ENCODE measurements at regions not wholly inside any gene's neighbourhood (a gene's known extent, or its start where the extent isn't known, plus 50 kb on each side); places are given as distances from the start of the nearest gene placed in this dataset.

DNA sequence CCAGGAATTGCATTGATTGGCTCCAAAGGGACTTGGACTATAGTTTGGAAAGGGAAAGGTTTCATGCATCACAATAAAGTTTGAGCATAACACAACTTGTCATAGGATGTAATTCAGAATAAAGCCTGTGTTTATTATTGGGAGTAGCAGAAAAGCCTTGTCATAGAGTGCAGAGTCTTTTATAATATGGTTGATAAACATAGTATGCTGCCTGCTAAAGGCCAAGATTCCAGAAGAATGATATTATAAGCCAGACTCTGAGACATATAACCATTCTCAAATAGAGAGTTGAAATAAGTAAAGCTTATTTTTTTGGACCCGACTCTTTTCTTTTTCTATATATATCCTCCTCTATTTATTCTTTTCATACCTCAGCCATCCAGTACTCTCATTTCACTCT, 207.3 kb downstream of the LRIG3 start:
- no peak for DNase-seq
- H3F3A ChIP-seq (ENCODE audit: low read length, unreplicated experiment) = no peaks in the 10 kb centered on the region
- H3K27ac ChIP-seq (ENCODE audit: low read length) = no peak overlapping the region
- H3K9me3 ChIP-seq (ENCODE audit: low read length) = no peaks in the 10 kb centered on the region
- ChIA-PET POLR2A (ENCODE audit: unreplicated experiment) (no interaction called here), CTCF (no interaction called here)
- no peaks in the 10 kb centered on the region for H3K27me3 ChIP-seq (ENCODE audit: low read length)
- BruUV-seq (replicated peaks) = no TSS peak
- H3K9me2 ChIP-seq (replicated peaks; ENCODE audit: low read length) = no peaks in the 10 kb centered on the region
- H3K36me3 ChIP-seq (ENCODE audit: low read depth, low read length) = no peaks in the 10 kb centered on the region
- H3K4me1 ChIP-seq (ENCODE audit: insufficient read depth, low read length) = peaks cover 11% of the 10 kb centered on the region; the same call in 1 of the 2 replicates
- no peaks in the 10 kb centered on the region for H4K20me1 ChIP-seq (ENCODE audit: low read length)
- no peak overlapping the region for H3K9ac ChIP-seq (ENCODE audit: low read length)
- no peak overlapping the region for H3K4me2 ChIP-seq (ENCODE audit: low read length)
- no peaks in the 10 kb centered on the region for H3K79me2 ChIP-seq (ENCODE audit: low read length)
- H3K4me3 ChIP-seq (ENCODE audit: low read length) = no peak overlapping the region
- H2AFZ ChIP-seq (ENCODE audit: low read length) = no peak overlapping the region
- no peak for ATAC-seq
- TF ChIP-seq EZH2 (IDR thresholded peaks at IDR 0.05; ENCODE audit: low read length, unreplicated experiment) (no peak), EZH2phosphoT487 (IDR thresholded peaks at IDR 0.05; ENCODE audit: borderline replicate concordance, low read length) (no peak)
- TF ChIP-seq, protein P1, sequence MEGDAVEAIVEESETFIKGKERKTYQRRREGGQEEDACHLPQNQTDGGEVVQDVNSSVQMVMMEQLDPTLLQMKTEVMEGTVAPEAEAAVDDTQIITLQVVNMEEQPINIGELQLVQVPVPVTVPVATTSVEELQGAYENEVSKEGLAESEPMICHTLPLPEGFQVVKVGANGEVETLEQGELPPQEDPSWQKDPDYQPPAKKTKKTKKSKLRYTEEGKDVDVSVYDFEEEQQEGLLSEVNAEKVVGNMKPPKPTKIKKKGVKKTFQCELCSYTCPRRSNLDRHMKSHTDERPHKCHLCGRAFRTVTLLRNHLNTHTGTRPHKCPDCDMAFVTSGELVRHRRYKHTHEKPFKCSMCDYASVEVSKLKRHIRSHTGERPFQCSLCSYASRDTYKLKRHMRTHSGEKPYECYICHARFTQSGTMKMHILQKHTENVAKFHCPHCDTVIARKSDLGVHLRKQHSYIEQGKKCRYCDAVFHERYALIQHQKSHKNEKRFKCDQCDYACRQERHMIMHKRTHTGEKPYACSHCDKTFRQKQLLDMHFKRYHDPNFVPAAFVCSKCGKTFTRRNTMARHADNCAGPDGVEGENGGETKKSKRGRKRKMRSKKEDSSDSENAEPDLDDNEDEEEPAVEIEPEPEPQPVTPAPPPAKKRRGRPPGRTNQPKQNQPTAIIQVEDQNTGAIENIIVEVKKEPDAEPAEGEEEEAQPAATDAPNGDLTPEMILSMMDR (conservative IDR thresholded peaks at IDR 0.05; ENCODE audit: low read depth, low read length) = no peak
- intact Hi-C loops (cut with micrococcal nuclease) = no loop called here

- Histone ChIP-seq H3K9ac (ENCODE audit: low read length) (no peak overlapping the region), H3K27ac (ENCODE audit: low read length) (no peak overlapping the region), H3K4me3 (ENCODE audit: low read length) (no peak overlapping the region), H3K4me1 (ENCODE audit: insufficient read depth, low read length) (no peaks in the 10 kb centered on the region), H3K9me3 (ENCODE audit: low read length) (no peaks in the 10 kb centered on the region), H3K79me2 (ENCODE audit: low read length) (no peaks in the 10 kb centered on the region), H3F3A (ENCODE audit: low read length, unreplicated experiment) (no peaks in the 10 kb centered on the region), H3K4me2 (ENCODE audit: low read length) (no peak overlapping the region), H3K9me2 (replicated peaks; ENCODE audit: low read length) (no peaks in the 10 kb centered on the region), H3K36me3 (ENCODE audit: low read depth, low read length) (no peaks in the 10 kb centered on the region), H4K20me1 (ENCODE audit: low read length) (no peaks in the 10 kb centered on the region), H3K27me3 (ENCODE audit: low read length) (no peaks in the 10 kb centered on the region), H2AFZ (ENCODE audit: low read length) (no peak overlapping the region)
- TF ChIP-seq, protein P1 (conservative IDR thresholded peaks at IDR 0.05; ENCODE audit: low read depth, low read length) = no peak
- TF ChIP-seq EZH2phosphoT487 (IDR thresholded peaks at IDR 0.05; ENCODE audit: borderline replicate concordance, low read length) = no peak
- no peak for TF ChIP-seq EZH2 (IDR thresholded peaks at IDR 0.05; ENCODE audit: low read length, unreplicated experiment)
- POLR2A ChIA-PET (ENCODE audit: unreplicated experiment) = no interaction called here
- CTCF ChIA-PET = no interaction called here
- DNase-seq = no peak
- intact Hi-C loops (cut with micrococcal nuclease) = no loop called here
- no TSS peak for BruUV-seq (replicated peaks)
- ATAC-seq = no peak
Observed at GRCh38 chr12:58719161-58719560, 201.1 kb downstream of the LRIG3 start.

GRCh38 chr12:58720421-58720820, 199.9 kb downstream of the LRIG3 start:
- no peak overlapping the region for H3K4me2 ChIP-seq (ENCODE audit: low read length)
- no peaks in the 10 kb centered on the region for H4K20me1 ChIP-seq (ENCODE audit: low read length)
- no peaks in the 10 kb centered on the region for H3K27me3 ChIP-seq (ENCODE audit: low read length)
- no peaks in the 10 kb centered on the region for H3K79me2 ChIP-seq (ENCODE audit: low read length)
- no peak overlapping the region for H3K4me3 ChIP-seq (ENCODE audit: low read length)
- H2AFZ ChIP-seq (ENCODE audit: low read length) = no peak overlapping the region
- ChIA-PET CTCF (no interaction called here), POLR2A (ENCODE audit: unreplicated experiment) (no interaction called here)
- no peaks in the 10 kb centered on the region for H3K9me3 ChIP-seq (ENCODE audit: low read length)
- H3K9me2 ChIP-seq (replicated peaks; ENCODE audit: low read length) = no peaks in the 10 kb centered on the region
- no TSS peak for BruUV-seq (replicated peaks)
- no peak overlapping the region for H3K9ac ChIP-seq (ENCODE audit: low read length)
- no peaks in the 10 kb centered on the region for H3K36me3 ChIP-seq (ENCODE audit: low read depth, low read length)
- no peaks in the 10 kb centered on the region for H3F3A ChIP-seq (ENCODE audit: low read length, unreplicated experiment)
- no peak for DNase-seq
- ATAC-seq = no peak
- TF ChIP-seq, protein P1 (conservative IDR thresholded peaks at IDR 0.05; ENCODE audit: low read depth, low read length) = no peak
- intact Hi-C loops (cut with micrococcal nuclease) = no loop called here
- H3K4me1 ChIP-seq (ENCODE audit: insufficient read depth, low read length) = no peaks in the 10 kb centered on the region
- no peak overlapping the region for H3K27ac ChIP-seq (ENCODE audit: low read length)
